GM23338 (cell line): ENCODE measurements at regions not wholly inside any gene's neighbourhood (a gene's known extent, or its start where the extent isn't known, plus 50 kb on each side); places are given as distances from the start of the nearest gene placed in this dataset.

Experiments used
- ATAC-seq: fragments of 200-7000 bp; cut with Tn5 transposase; 3 replicates; pipeline ENCODE4 v1.9.1; 2020
- DNase-seq: peaks from one replicate; pipeline ENCODE4 v3.0.0-alpha.2; 2015; ENCODE audit warnings: low spot score
- H2AFZ ChIP-seq: fragments of 200-600 bp; sonication (generic); 2 replicates; pipeline ENCODE4 v1.8.0; 2016; ENCODE audit warnings: antibody characterized with exemption, mild to moderate bottlenecking, moderate library complexity
- H3F3A ChIP-seq: fragments of 200-600 bp; sonication (generic); replicated peaks from 2 replicates; pipeline ENCODE4 v1.8.0; 2017; ENCODE audit warnings: antibody characterized with exemption, mixed run types, low read depth
- H3K27ac ChIP-seq: fragments of 200-600 bp; sonication (generic); 2 replicates; pipeline ENCODE4 v1.6.1; 2016; ENCODE audit warnings: low read depth
- H3K27me3 ChIP-seq: fragments of 200-600 bp; sonication (generic); 2 replicates; pipeline ENCODE4 v1.8.0; 2016; ENCODE audit warnings: mild to moderate bottlenecking, mixed run types, moderate library complexity; ENCODE audit not compliant: insufficient read depth
- H3K36me3 ChIP-seq: fragments of 200-600 bp; sonication (generic); 2 replicates; pipeline ENCODE4 v1.8.0; 2016; ENCODE audit warnings: mild to moderate bottlenecking; ENCODE audit not compliant: insufficient read depth
- H3K4me1 ChIP-seq: fragments of 200-600 bp; sonication (generic); 2 replicates; pipeline ENCODE4 v1.8.0; 2016; ENCODE audit warnings: mild to moderate bottlenecking, moderate library complexity; ENCODE audit not compliant: insufficient read depth
- H3K4me2 ChIP-seq: fragments of 200-600 bp; sonication (generic); 2 replicates; pipeline ENCODE4 v1.7.1; 2017; ENCODE audit warnings: mixed run types
- H3K4me3 ChIP-seq: fragments of 200-600 bp; sonication (generic); 2 replicates; pipeline ENCODE4 v1.6.1; 2016; ENCODE audit warnings: mixed run types
- H3K79me2 ChIP-seq: fragments of 200-600 bp; sonication (generic); replicated peaks from 2 replicates; pipeline ENCODE4 v1.8.0; 2017; ENCODE audit warnings: mild to moderate bottlenecking; ENCODE audit not compliant: insufficient read depth
- H3K9me2 ChIP-seq: fragments of 200-600 bp; sonication (generic); 2 replicates; pipeline ENCODE4 v1.8.0; 2017; ENCODE audit not compliant: insufficient read depth
- H4K20me1 ChIP-seq: fragments of 200-600 bp; sonication (generic); replicated peaks from 2 replicates; pipeline ENCODE4 v1.8.0; 2017; ENCODE audit warnings: mild to moderate bottlenecking; ENCODE audit not compliant: insufficient read depth
- H3K27ac Mint-ChIP-seq: 2 replicates; pipeline ENCODE4 v1.8.0; 2020; ENCODE audit warnings: inconsistent platforms, mild to moderate bottlenecking, moderate library complexity, mixed read lengths
- H3K27me3 Mint-ChIP-seq: 3 replicates; pipeline ENCODE4 v1.8.0; 2022; ENCODE audit warnings: low read depth, mild to moderate bottlenecking, moderate library complexity, mixed read lengths, inconsistent platforms; ENCODE audit not compliant: insufficient read depth, poor library complexity
- H3K36me3 Mint-ChIP-seq: 3 replicates; pipeline ENCODE4 v1.8.0; 2021; ENCODE audit warnings: low read depth, mild to moderate bottlenecking, inconsistent platforms, moderate library complexity, mixed read lengths
- H3K4me1 Mint-ChIP-seq: 3 replicates; pipeline ENCODE4 v1.8.0; 2020; ENCODE audit warnings: mild to moderate bottlenecking, inconsistent platforms, mixed read lengths
- H3K4me3 Mint-ChIP-seq: 3 replicates; pipeline ENCODE4 v1.8.0; 2021; ENCODE audit warnings: moderate library complexity, mild to moderate bottlenecking, inconsistent platforms, mixed read lengths
- H3K9me3 Mint-ChIP-seq: 3 replicates; pipeline ENCODE4 v1.8.0; 2020; ENCODE audit warnings: moderate library complexity, mild to moderate bottlenecking, inconsistent platforms, mixed read lengths
- CREB1 ChIP-seq: fragments of 250-450 bp; sonication (Bioruptor Pico); IDR thresholded peaks from 2 replicates; pipeline ENCODE4 v1.5.0; 2020; ENCODE audit warnings: low read depth, mild to moderate bottlenecking, moderate library complexity
- EZH2 ChIP-seq: fragments of 200-600 bp; sonication (generic); IDR thresholded peaks from one replicate; pipeline ENCODE4 v1.8.0; 2017; ENCODE audit warnings: antibody characterized with exemption, mild to moderate bottlenecking, low read depth; ENCODE audit not compliant: unreplicated experiment
- EZH2phosphoT487 ChIP-seq: fragments of 200-600 bp; sonication (generic); IDR thresholded peaks from one replicate; pipeline ENCODE4 v1.8.1; 2018; ENCODE audit warnings: antibody characterized with exemption; ENCODE audit not compliant: unreplicated experiment
- JUNB ChIP-seq: IDR thresholded peaks from one replicate; pipeline ENCODE4 v1.6.1; 2016; ENCODE audit warnings: antibody characterized with exemption; ENCODE audit not compliant: unreplicated experiment
- NANOG ChIP-seq: IDR thresholded peaks from 2 replicates; pipeline ENCODE4 v1.6.1; 2016; ENCODE audit warnings: antibody characterized with exemption, borderline replicate concordance
- POLR2AphosphoS5 ChIP-seq: IDR thresholded peaks from 2 replicates; pipeline ENCODE4 v1.6.1; 2016; ENCODE audit warnings: antibody characterized with exemption, low read depth
- STAT1 ChIP-seq: IDR thresholded peaks from one replicate; pipeline ENCODE4 v1.6.1; 2016; ENCODE audit warnings: antibody characterized with exemption; ENCODE audit not compliant: unreplicated experiment
- ZNF114 ChIP-seq: fragments of 250-450 bp; sonication (Bioruptor Pico); IDR thresholded peaks from 2 replicates; pipeline ENCODE4 v1.5.0; 2020; ENCODE audit warnings: mild to moderate bottlenecking, moderate library complexity
- ZNF331 ChIP-seq: fragments of 250-450 bp; sonication (Bioruptor Pico); IDR thresholded peaks from 2 replicates; pipeline ENCODE4 v1.5.0; 2020; ENCODE audit warnings: low read depth, mild to moderate bottlenecking, moderate library complexity
- TF ChIP-seq, protein P1 (sequence below): fragments of 250-450 bp; sonication (Bioruptor Pico); IDR thresholded peaks from 2 replicates; pipeline ENCODE4 v1.5.0; 2020; ENCODE audit warnings: mild to moderate bottlenecking, moderate library complexity
- TF ChIP-seq, protein P2 (sequence below): IDR thresholded peaks from 2 replicates; pipeline ENCODE4 v1.6.1; 2016; ENCODE audit warnings: antibody characterized with exemption
- TF ChIP-seq, protein P3 (sequence below), 2 experiments: fragments of 200-600 bp in 1 of 2; sonication (generic) in 1 of 2; conservative IDR thresholded peaks; 2 replicates each; pipeline versions ENCODE4 v1.5.1 to v1.6.1; 2016 to 2017; ENCODE audit warnings: antibody characterized with exemption in 2 of 2, low read depth in 2 of 2, mild to moderate bottlenecking in 2 of 2, moderate library complexity in 1 of 2
- TF ChIP-seq, protein P4 (sequence below): IDR thresholded peaks from one replicate; pipeline ENCODE4 v1.6.1; 2018; ENCODE audit warnings: antibody characterized with exemption; ENCODE audit not compliant: unreplicated experiment

DNA sequence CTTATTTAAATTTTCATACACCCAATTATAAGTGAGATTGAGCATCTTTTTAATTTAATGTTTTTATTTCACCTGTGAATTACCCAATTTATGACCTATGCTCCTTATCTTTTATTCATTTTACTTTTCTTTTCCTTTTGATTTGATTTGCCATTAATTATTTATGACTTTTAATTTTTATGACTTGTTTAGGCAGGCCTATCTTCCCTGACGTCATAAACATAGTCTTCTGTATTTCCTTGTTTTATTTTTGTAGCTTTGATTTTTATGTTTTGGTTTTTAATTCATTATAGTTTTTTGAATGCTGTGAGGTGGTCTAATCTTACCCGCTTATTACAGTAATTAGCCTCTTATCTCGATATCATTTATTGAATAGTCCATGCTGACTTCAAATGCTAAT lies 467.1 kb upstream of the FAR2 start:
- ATAC-seq, result no peak
- Mint-ChIP-seq H3K27ac (no peak overlapping the region), H3K36me3 (peaks cover 7% of the 10 kb centered on the region; the same call in 2 of the 3 replicates), H3K27me3 (peaks cover 3% of the 10 kb centered on the region), H3K4me1 (peaks cover 22% of the 10 kb centered on the region), H3K4me3 (no peak overlapping the region), H3K9me3 (peaks cover 5% of the 10 kb centered on the region)
- no peaks in the 10 kb centered on the region for H3K27me3 ChIP-seq
- H3K4me2 ChIP-seq, result no peak overlapping the region
- H3K27ac ChIP-seq, result no peak overlapping the region
- no peaks in the 10 kb centered on the region for H4K20me1 ChIP-seq
- H3K4me1 ChIP-seq, result peaks cover 29% of the 10 kb centered on the region
- no peaks in the 10 kb centered on the region for H3K9me2 ChIP-seq
- H3K36me3 ChIP-seq, result peaks cover 1% of the 10 kb centered on the region; the same call in 1 of the 2 replicates
- H3K79me2 ChIP-seq, result no peaks in the 10 kb centered on the region
- no peaks in the 10 kb centered on the region for H3F3A ChIP-seq
- no peak for TF ChIP-seq POLR2AphosphoS5
- TF ChIP-seq, protein P1, sequence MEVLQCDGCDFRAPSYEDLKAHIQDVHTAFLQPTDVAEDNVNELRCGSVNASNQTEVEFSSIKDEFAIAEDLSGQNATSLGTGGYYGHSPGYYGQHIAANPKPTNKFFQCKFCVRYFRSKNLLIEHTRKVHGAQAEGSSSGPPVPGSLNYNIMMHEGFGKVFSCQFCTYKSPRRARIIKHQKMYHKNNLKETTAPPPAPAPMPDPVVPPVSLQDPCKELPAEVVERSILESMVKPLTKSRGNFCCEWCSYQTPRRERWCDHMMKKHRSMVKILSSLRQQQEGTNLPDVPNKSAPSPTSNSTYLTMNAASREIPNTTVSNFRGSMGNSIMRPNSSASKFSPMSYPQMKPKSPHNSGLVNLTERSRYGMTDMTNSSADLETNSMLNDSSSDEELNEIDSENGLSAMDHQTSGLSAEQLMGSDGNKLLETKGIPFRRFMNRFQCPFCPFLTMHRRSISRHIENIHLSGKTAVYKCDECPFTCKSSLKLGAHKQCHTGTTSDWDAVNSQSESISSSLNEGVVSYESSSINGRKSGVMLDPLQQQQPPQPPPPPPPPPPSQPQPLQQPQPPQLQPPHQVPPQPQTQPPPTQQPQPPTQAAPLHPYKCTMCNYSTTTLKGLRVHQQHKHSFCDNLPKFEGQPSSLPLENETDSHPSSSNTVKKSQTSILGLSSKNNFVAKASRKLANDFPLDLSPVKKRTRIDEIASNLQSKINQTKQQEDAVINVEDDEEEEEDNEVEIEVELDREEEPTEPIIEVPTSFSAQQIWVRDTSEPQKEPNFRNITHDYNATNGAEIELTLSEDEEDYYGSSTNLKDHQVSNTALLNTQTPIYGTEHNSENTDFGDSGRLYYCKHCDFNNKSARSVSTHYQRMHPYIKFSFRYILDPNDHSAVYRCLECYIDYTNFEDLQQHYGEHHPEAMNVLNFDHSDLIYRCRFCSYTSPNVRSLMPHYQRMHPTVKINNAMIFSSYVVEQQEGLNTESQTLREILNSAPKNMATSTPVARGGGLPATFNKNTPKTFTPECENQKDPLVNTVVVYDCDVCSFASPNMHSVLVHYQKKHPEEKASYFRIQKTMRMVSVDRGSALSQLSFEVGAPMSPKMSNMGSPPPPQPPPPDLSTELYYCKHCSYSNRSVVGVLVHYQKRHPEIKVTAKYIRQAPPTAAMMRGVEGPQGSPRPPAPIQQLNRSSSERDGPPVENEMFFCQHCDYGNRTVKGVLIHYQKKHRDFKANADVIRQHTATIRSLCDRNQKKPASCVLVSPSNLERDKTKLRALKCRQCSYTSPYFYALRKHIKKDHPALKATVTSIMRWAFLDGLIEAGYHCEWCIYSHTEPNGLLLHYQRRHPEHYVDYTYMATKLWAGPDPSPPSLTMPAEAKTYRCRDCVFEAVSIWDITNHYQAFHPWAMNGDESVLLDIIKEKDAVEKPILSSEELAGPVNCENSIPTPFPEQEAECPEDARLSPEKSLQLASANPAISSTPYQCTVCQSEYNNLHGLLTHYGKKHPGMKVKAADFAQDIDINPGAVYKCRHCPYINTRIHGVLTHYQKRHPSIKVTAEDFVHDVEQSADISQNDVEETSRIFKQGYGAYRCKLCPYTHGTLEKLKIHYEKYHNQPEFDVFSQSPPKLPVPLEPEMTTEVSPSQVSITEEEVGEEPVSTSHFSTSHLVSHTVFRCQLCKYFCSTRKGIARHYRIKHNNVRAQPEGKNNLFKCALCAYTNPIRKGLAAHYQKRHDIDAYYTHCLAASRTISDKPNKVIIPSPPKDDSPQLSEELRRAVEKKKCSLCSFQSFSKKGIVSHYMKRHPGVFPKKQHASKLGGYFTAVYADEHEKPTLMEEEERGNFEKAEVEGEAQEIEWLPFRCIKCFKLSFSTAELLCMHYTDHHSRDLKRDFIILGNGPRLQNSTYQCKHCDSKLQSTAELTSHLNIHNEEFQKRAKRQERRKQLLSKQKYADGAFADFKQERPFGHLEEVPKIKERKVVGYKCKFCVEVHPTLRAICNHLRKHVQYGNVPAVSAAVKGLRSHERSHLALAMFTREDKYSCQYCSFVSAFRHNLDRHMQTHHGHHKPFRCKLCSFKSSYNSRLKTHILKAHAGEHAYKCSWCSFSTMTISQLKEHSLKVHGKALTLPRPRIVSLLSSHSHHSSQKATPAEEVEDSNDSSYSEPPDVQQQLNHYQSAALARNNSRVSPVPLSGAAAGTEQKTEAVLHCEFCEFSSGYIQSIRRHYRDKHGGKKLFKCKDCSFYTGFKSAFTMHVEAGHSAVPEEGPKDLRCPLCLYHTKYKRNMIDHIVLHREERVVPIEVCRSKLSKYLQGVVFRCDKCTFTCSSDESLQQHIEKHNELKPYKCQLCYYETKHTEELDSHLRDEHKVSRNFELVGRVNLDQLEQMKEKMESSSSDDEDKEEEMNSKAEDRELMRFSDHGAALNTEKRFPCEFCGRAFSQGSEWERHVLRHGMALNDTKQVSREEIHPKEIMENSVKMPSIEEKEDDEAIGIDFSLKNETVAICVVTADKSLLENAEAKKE (CRISPR knock-in tag), result no peak
- TF ChIP-seq CREB1, result no peak
- TF ChIP-seq, protein P2, sequence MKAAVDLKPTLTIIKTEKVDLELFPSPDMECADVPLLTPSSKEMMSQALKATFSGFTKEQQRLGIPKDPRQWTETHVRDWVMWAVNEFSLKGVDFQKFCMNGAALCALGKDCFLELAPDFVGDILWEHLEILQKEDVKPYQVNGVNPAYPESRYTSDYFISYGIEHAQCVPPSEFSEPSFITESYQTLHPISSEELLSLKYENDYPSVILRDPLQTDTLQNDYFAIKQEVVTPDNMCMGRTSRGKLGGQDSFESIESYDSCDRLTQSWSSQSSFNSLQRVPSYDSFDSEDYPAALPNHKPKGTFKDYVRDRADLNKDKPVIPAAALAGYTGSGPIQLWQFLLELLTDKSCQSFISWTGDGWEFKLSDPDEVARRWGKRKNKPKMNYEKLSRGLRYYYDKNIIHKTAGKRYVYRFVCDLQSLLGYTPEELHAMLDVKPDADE, result no peak
- TF ChIP-seq STAT1, result no peak
- no peak for TF ChIP-seq EZH2phosphoT487
- TF ChIP-seq JUNB, result no peak
- no peak for TF ChIP-seq EZH2
- TF ChIP-seq, protein P3, sequence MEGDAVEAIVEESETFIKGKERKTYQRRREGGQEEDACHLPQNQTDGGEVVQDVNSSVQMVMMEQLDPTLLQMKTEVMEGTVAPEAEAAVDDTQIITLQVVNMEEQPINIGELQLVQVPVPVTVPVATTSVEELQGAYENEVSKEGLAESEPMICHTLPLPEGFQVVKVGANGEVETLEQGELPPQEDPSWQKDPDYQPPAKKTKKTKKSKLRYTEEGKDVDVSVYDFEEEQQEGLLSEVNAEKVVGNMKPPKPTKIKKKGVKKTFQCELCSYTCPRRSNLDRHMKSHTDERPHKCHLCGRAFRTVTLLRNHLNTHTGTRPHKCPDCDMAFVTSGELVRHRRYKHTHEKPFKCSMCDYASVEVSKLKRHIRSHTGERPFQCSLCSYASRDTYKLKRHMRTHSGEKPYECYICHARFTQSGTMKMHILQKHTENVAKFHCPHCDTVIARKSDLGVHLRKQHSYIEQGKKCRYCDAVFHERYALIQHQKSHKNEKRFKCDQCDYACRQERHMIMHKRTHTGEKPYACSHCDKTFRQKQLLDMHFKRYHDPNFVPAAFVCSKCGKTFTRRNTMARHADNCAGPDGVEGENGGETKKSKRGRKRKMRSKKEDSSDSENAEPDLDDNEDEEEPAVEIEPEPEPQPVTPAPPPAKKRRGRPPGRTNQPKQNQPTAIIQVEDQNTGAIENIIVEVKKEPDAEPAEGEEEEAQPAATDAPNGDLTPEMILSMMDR (conservative IDR thresholded peaks at IDR 0.05; ENCODE audit: low read depth in 2 of 2), result no peak
- TF ChIP-seq ZNF331 (CRISPR knock-in tag), result no peak
- no peak for TF ChIP-seq NANOG
- TF ChIP-seq ZNF114, result no peak
- TF ChIP-seq, protein P4, sequence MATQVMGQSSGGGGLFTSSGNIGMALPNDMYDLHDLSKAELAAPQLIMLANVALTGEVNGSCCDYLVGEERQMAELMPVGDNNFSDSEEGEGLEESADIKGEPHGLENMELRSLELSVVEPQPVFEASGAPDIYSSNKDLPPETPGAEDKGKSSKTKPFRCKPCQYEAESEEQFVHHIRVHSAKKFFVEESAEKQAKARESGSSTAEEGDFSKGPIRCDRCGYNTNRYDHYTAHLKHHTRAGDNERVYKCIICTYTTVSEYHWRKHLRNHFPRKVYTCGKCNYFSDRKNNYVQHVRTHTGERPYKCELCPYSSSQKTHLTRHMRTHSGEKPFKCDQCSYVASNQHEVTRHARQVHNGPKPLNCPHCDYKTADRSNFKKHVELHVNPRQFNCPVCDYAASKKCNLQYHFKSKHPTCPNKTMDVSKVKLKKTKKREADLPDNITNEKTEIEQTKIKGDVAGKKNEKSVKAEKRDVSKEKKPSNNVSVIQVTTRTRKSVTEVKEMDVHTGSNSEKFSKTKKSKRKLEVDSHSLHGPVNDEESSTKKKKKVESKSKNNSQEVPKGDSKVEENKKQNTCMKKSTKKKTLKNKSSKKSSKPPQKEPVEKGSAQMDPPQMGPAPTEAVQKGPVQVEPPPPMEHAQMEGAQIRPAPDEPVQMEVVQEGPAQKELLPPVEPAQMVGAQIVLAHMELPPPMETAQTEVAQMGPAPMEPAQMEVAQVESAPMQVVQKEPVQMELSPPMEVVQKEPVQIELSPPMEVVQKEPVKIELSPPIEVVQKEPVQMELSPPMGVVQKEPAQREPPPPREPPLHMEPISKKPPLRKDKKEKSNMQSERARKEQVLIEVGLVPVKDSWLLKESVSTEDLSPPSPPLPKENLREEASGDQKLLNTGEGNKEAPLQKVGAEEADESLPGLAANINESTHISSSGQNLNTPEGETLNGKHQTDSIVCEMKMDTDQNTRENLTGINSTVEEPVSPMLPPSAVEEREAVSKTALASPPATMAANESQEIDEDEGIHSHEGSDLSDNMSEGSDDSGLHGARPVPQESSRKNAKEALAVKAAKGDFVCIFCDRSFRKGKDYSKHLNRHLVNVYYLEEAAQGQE, result no peak
- H2AFZ ChIP-seq, result no peak overlapping the region
- no peak for DNase-seq
- no peak overlapping the region for H3K4me3 ChIP-seq
